ENCODE measurements at regions not wholly inside any gene's neighbourhood (a gene's known extent, or its start where the extent isn't known, plus 50 kb on each side); places are given as distances from the start of the nearest gene placed in this dataset.

GRCh38 chr4:32950866-32951265 is 2230.7 kb downstream of the PCDH7 start:
- TF ChIP-seq CTCF (IDR thresholded peaks at IDR 0.05; ENCODE audit: poor library complexity) = no peak
- no peak for TF ChIP-seq EZH2phosphoT487 (IDR thresholded peaks at IDR 0.05; ENCODE audit: low read depth, severe bottlenecking, unreplicated experiment)
- TF ChIP-seq EZH2 (IDR thresholded peaks at IDR 0.05; ENCODE audit: borderline replicate concordance) = no peak
